Lower leg skin (tissue), 3 donors: ENCODE measurements at regions not wholly inside any gene's neighbourhood (a gene's known extent, or its start where the extent isn't known, plus 50 kb on each side); places are given as distances from the start of the nearest gene placed in this dataset.

ENCODE experiments used
- POLR2A ChIP-seq, 2 donors: fragments of 450-650 bp; IDR thresholded peaks; one replicate each; pipeline ENCODE4 v1.6.1; 2016 to 2017; ENCODE audit warnings: antibody characterized with exemption in 2 of 2, mild to moderate bottlenecking in 1 of 2, moderate library complexity in 1 of 2
- TF ChIP-seq, protein P1 (sequence below), 3 donors: fragments of 450-650 bp; IDR thresholded peaks; one replicate each; pipeline ENCODE4 v1.5.1; 2016; ENCODE audit warnings: antibody characterized with exemption in 3 of 3, mild to moderate bottlenecking in 3 of 3, moderate library complexity in 2 of 3

DNA sequence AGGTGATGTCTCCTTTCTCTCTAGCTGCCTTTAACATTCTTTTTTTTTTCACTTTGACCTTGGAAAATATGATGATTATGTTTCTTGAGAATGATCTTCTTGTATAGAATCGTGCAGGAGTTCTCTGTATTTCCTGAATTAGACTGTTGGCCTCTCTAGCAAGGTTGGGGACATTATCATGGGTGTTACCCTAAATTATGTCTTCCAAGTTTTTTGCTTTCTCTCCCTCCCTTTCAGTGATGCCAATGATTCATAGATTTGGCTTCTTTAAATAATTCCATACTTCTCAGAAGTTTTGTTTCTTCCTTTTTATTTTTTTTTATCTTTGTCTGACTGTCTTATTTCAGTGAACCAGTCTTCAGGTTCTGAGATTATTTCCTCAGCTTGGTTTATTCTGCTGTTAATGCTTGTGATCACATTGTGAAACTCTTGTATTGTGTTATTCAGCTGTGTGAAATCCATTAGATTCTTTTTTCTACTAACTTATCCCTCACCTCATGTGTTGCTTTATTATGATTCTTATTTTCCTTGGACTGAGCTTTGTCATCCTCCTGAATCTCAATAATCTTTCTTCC, 268.4 kb upstream of the NRIP1 start:
- TF ChIP-seq, protein P1, sequence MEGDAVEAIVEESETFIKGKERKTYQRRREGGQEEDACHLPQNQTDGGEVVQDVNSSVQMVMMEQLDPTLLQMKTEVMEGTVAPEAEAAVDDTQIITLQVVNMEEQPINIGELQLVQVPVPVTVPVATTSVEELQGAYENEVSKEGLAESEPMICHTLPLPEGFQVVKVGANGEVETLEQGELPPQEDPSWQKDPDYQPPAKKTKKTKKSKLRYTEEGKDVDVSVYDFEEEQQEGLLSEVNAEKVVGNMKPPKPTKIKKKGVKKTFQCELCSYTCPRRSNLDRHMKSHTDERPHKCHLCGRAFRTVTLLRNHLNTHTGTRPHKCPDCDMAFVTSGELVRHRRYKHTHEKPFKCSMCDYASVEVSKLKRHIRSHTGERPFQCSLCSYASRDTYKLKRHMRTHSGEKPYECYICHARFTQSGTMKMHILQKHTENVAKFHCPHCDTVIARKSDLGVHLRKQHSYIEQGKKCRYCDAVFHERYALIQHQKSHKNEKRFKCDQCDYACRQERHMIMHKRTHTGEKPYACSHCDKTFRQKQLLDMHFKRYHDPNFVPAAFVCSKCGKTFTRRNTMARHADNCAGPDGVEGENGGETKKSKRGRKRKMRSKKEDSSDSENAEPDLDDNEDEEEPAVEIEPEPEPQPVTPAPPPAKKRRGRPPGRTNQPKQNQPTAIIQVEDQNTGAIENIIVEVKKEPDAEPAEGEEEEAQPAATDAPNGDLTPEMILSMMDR (IDR thresholded peaks at IDR 0.05): no peak
- TF ChIP-seq POLR2A (IDR thresholded peaks at IDR 0.05): no peak
